Upper lobe of left lung (tissue), 4 donors: ENCODE measurements at regions not wholly inside any gene's neighbourhood (a gene's known extent, or its start where the extent isn't known, plus 50 kb on each side); places are given as distances from the start of the nearest gene placed in this dataset.

Source experiments
- CTCF ChIP-seq, 6 experiments: fragments of 450-650 bp in 4 of 6; fragments of 200-600 bp in 2 of 6; sonication (generic) in 2 of 6; IDR thresholded peaks; one replicate each; pipeline ENCODE4 v1.5.1; 2016 to 2019; ENCODE audit warnings: antibody characterized with exemption in 6 of 6
- POLR2A ChIP-seq, 4 donors: fragments of 450-650 bp; IDR thresholded peaks; one replicate each; pipeline ENCODE4 v1.5.1; 2016 to 2017; ENCODE audit warnings: antibody characterized with exemption in 4 of 4, mild to moderate bottlenecking in 2 of 4
- POLR2AphosphoS5 ChIP-seq, 2 donors: sonication (generic); formaldehyde crosslinking; IDR thresholded peaks; one replicate each; pipeline ENCODE4 v1.5.1; 2017; ENCODE audit warnings: antibody characterized with exemption in 2 of 2

DNA sequence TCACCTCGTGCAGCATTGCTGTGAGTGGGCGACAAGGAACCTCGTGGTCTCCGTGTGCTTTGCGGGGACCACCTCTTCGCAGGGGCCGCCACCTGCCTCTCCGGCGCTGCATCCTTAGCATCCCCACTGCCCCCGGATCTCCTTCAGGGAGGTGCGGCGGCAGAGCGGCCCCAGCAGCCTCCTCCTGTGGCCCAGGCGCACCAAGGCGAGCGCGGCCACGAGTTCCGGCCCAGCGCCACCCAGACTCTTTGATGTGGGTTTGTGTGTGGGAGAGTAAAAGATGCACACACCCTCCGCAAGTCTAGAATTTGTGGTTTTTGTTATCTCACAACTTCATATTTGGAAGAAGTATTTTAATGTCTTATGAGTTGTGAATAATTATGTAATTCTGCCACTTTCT, 118.8 kb upstream of the DIO3 start:
- TF ChIP-seq POLR2A (IDR thresholded peaks at IDR 0.05) (no peak), POLR2AphosphoS5 (IDR thresholded peaks at IDR 0.05) (no peak), CTCF (IDR thresholded peaks at IDR 0.05) (no peak)
